Muscle of arm (tissue), 1 donor: ENCODE measurements at regions not wholly inside any gene's neighbourhood (a gene's known extent, or its start where the extent isn't known, plus 50 kb on each side); places are given as distances from the start of the nearest gene placed in this dataset.
"Not testable (repeated sequence)": the region's sequence is repeated elsewhere in the genome, so short reads cannot be mapped to it uniquely, and the experiment has no call there.

Experiments used
- DNase-seq: peaks from one replicate; pipeline ENCODE4 v3.0.0-alpha.2; 2013

DNA sequence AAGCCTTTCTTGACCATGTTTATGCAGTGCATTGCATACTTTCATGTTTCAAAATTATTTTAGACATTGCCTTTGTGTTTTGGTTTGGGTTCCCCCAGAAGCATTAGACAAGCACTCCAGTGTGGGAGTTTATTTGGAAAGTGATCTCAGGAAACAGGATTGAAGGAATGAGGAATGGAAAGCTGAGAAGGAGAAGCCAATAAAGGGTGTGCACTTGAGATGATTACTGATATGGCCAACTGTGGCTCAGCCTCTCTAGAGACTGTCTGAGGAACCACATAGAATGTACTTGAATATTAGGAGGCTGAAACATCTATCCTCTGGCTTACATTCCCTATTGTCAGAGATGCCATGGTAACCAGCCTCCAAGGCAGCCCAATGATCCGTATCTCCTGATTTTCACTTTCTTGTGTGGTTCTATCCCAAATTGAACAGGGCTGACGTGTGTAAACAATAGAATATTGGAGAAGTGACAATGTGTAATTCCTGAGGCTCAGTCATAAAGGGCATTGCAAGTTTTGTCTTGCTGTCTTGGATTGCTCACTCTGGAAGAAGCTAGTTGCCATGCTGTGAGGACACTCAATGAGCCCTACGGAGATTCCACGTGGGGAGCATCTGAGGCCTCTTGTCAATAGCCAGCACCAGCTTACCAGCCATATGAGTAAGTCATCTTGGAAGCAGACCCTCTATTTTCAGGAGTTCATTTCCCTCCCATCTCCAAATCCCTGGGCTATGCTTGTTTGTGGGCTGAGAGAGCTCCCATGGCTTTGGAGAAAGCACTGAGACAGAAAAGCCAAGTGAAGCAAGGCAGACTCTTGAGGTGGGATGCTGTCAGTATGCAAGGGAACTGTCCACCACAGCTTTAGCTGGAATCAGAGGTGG lies 84.7 kb downstream of the SCN11A start:
- DNase-seq = no peak

DNA sequence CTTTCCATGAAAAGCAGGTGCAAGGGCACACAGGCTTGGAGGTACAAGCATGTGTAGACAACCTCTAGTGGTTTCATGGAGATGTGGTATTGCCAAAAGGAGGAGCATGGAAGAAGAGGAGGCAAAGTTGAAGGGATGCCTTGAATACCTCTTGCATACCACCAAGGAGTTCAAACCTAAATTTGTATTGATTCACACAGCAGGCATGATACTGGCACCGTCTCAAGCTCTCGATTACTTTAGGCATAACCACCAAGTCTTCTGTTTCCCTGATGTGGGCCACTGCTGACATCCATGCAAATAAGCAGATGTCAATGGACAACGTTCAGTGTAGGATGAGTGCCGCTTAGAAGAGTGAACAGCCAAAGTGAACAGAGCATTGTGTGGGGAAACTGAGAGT lies 87.1 kb downstream of the SCN11A start:
- no peak for DNase-seq

DNA sequence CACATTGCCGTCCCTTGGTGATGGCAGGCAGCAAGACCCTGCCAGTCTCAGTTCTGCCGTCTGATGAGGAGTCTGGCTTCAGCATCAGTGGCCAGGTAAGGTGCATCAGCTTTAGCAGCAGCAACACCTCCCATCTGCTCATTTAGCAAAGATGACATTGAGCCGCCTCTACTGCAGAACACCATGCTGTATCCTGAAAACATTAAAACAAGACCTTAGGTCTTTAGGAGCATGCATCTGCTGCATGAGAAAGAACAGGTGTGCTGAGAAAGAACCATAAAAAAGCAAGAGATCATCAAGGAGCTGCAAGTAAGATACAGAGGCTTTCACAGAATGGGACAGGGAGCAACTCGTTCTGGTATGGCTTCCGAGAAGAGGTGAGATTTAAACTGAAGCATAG lies 87.5 kb downstream of the SCN11A start:
- no peak for DNase-seq

- peak; percentile 9 for DNase-seq
Measured at GRCh38 chr3:38960953-38961622, 90.7 kb downstream of the SCN11A start.

DNA sequence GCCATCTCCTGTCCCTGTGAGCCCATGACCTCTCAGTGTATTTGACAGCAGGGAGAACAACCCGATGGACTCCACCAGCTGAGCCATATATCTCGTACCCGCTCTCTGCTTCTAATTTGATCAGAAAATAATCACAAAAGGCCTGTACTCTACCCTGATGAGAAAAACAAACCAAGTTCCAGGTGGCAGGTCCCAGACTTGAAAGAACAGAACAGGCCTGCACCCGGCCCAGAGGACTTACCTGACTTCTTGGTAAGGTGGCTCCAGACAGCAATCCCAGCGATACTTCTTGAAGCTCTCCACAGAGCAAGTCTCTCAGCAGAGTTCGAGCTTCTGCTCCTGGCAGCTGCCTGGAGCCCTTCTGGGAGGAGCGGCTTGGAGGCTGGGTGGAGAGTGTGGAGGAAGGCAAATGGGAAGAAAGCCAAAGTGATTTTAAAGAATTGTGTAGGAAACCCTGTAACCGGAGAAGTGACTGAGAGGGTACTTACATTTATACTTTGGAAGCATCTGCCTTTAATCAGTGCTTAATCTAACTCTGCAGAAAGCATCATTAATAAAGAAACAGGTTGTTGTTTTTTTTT lies 91.6 kb downstream of the SCN11A start:
- DNase-seq = no peak

DNA sequence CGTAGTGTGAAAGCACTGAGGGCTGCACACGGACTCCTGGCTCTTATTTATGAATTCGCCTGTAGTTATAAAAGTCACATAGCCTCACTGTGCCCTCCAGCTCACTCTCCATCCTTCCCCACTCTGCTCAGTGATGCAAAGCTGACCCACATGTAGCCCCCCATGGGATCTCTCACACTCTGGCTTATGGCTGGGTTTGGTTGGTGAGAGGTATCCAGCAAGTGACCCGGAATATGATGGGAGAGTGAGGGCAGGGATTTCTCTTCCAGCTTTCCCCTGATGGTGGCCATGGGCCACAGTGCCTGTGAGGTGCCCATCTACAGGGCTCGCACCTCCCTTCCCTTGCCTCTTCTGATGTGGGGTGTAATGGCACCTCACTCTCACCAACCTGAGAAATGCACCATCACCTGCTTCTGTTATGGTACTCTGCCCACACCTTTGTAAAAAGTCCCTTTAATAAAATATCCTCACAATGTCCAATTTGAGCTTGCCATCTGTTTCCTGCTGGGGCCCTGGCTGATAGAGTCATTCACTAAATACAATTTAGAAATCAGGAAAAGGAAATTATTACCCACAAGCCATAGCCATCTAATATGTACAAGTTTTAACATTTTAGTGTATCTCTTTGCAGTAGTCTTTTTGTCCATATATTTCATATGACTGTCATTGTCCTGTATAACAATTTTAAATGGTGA lies 93.6 kb downstream of the SCN11A start:
- no peak for DNase-seq

- no peak for DNase-seq
Measured at GRCh38 chr3:38957296-38957695, 94.4 kb downstream of the SCN11A start.

DNA sequence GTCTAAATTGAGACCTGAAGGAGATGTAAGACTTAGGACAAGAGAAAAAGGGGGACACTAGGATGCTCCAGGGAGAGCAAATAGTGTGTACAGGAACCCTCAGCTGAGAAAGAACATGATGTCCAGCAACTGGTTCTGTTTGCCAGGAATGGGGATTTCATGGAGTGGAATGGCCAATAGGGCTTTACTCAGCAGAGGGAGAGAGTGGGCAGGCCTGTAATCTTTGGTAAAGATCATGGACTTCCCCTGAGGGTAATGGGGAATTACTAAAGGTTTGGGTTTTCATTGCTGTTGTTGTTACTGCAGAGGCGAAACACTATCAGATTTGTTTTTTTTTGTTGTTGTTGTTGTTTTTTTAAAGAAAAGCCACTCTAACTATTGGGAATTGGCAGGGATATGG lies 99.0 kb downstream of the SCN11A start:
- DNase-seq = no peak

GRCh38 chr3:38951167-38951566 lies 100.6 kb downstream of the SCN11A start:
- DNase-seq = not testable (repeated sequence)

DNA sequence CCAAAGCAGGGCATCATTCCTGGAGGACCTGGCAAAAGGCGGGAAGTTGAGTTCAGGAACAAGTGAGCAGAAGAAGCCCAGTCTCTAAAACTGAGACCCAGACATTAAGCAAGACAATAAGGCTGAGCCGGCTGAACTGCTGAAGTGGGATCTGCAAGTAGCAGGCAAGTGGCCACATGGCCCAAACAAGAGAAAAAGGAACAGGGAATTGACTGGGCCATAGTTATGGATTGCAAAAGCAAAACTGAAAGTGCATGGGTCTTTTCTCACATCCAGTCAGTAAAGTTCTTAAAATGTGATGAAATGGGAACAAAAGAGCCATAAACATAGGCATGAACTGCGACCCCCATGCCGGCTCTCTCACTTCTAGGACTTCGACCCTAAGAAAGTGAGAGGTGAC lies 101.2 kb downstream of the SCN11A start:
- DNase-seq = no peak

DNA sequence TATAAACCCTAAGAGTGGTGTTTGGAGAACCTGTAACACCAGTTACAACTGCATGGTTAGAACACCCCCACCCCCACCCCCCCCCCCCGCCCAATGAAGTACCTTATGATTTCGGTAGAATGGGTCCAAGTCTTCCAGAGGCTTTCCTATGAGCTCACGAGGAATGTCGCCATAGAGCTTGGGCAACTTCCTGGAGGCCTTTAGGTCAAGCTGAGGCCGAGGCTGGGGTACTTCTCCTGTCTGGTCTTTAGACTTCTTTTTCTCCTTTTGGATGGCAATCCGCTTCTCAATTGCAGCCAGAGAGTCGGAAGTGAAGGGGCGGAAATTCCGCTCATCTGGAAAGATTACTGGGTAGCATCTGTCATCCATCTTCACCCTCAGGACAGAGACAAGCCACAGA lies 101.8 kb downstream of the SCN11A start:
- DNase-seq = no peak

DNA sequence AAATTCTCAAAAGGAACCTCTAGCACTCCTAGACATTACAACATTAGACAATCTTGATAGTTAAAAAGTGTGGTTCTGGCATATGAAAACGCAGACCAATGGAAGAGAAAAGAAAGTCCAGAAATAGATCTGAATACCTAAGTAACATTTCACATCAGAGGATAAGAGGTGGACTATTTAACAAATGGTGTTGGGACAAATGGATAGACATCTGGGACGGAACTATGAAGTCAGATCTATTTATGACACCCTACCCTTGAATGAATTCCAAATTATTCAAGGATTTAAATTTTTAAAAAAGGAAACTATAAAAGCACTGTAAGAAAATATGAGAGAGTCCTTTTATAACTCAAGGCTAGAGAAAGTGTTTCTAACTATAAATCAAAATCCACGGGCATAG lies 111.3 kb downstream of the SCN11A start:
- DNase-seq = no peak

- no peak for DNase-seq
Measured at GRCh38 chr3:38925351-38925750, 109.3 kb upstream of the SCN10A start.

DNA sequence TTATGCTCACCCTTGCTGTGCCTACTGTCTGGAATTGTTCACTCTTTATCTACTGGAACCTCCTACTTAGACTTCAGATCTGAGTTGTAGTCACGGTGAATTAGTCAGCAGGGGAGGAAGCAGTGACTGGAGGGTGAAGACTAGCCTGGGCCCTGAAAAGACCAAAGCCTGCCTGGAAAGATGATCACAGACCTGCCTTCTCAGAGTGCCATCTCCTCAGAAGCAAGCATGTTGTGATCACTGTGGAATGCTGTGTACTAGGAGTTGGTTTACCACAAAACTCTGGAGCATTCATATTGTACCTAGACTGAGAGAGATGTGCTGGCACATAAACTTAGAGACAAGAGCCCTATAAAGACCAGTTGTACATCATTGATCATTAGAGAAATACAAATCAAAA lies 100.7 kb upstream of the SCN10A start:
- DNase-seq = no peak

GRCh38 chr3:38907426-38907825 lies 91.4 kb upstream of the SCN10A start:
- no peak for DNase-seq

DNA sequence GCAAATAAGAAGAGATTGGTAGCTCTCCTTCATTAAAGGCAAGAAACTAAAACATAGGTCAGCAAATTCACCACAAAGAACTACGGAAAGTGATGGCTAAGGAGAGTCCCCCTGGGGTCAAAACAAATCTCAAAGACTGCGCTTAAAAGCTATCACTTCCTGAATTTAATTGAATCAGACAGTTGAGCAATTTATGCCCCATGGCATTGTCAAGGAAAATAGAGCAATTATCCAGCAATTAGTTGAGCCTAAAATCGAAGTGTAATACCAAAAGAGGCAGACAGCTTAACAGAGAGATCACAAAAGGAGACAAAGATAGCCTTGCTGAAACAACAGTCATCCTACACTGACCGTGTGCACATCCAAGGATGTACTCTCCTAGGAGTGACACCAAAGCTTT lies 74.4 kb upstream of the SCN10A start:
- no peak for DNase-seq

DNA sequence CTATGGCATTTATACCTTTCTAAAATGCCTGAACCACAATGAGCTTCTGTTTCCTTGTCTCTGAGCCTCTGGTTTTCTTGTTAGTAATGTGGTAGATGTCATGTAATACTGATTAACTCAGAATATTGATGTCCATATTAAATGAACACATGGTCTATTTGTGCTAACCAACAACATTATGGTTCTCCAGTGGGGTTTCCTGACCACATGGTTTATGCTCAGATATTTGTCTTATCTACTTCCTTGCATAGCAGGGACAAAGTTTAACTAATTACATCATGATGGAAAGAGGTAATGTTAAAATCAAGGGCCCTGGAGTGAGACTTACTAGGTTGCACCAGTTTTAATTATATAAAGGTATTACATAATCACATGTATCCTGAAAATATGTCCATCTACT lies 62.6 kb upstream of the SCN10A start:
- DNase-seq = no peak
